Hepatocyte (in vitro differentiated cells): ENCODE measurements at regions not wholly inside any gene's neighbourhood (a gene's known extent, or its start where the extent isn't known, plus 50 kb on each side); places are given as distances from the start of the nearest gene placed in this dataset.

Experiments
- DNase-seq: peaks from one replicate; pipeline ENCODE4 v3.0.0-alpha.2; 2016; ENCODE audit warnings: low spot score
- H2AFZ ChIP-seq: fragments of 200-600 bp; sonication (generic); 2 replicates; pipeline ENCODE4 v1.6.0; 2016; ENCODE audit warnings: antibody characterized with exemption, mild to moderate bottlenecking
- H3K27ac ChIP-seq: fragments of 200-600 bp; sonication (generic); 2 replicates; pipeline ENCODE4 v1.5.1; 2016; ENCODE audit warnings: mild to moderate bottlenecking
- H3K27me3 ChIP-seq: fragments of 200-600 bp; sonication (generic); 2 replicates; pipeline ENCODE4 v1.6.1; 2016
- H3K36me3 ChIP-seq: fragments of 200-600 bp; sonication (generic); replicated peaks from 2 replicates; pipeline ENCODE4 v1.5.1; 2016; ENCODE audit warnings: low read depth; ENCODE audit not compliant: insufficient read depth
- H3K4me1 ChIP-seq: fragments of 200-600 bp; sonication (generic); 2 replicates; pipeline ENCODE4 v1.5.1; 2016; ENCODE audit warnings: mild to moderate bottlenecking, moderate library complexity; ENCODE audit not compliant: insufficient read depth
- H3K4me2 ChIP-seq: fragments of 200-600 bp; sonication (generic); 2 replicates; pipeline ENCODE4 v1.6.0; 2016
- H3K4me3 ChIP-seq: fragments of 200-600 bp; sonication (generic); 2 replicates; pipeline ENCODE4 v1.5.1; 2016; ENCODE audit warnings: mild to moderate bottlenecking
- H3K79me2 ChIP-seq: fragments of 200-600 bp; sonication (generic); 2 replicates; pipeline ENCODE4 v1.6.0; 2017; ENCODE audit warnings: mild to moderate bottlenecking
- H3K9me2 ChIP-seq: fragments of 200-600 bp; sonication (generic); replicated peaks from 2 replicates; pipeline ENCODE4 v1.6.0; 2017; ENCODE audit warnings: mild to moderate bottlenecking; ENCODE audit not compliant: insufficient read depth
- H3K9me3 ChIP-seq: fragments of 200-600 bp; sonication (generic); 2 replicates; pipeline ENCODE4 v1.5.1; 2016; ENCODE audit warnings: low read depth, mild to moderate bottlenecking
- H4K20me1 ChIP-seq: fragments of 200-600 bp; sonication (generic); 2 replicates; pipeline ENCODE4 v1.6.0; 2016; ENCODE audit warnings: mild to moderate bottlenecking; ENCODE audit not compliant: insufficient read depth, poor library complexity, severe bottlenecking
- EZH2 ChIP-seq: fragments of 200-600 bp; sonication (generic); IDR thresholded peaks from 2 replicates; pipeline ENCODE4 v1.6.1; 2016; ENCODE audit warnings: antibody characterized with exemption, mild to moderate bottlenecking, borderline replicate concordance
- EZH2phosphoT487 ChIP-seq: fragments of 200-600 bp; sonication (generic); IDR thresholded peaks from one replicate; pipeline ENCODE4 v1.6.1; 2018; ENCODE audit warnings: antibody characterized with exemption, mild to moderate bottlenecking, low read depth, moderate library complexity; ENCODE audit not compliant: unreplicated experiment, severe bottlenecking
- WGBS: methylation state at CpG from one replicate; pipeline ENCODE4 v1.1.6; 2016; ENCODE audit warnings: low lambda C conversion rate; ENCODE audit errors: missing lambda C conversion rate; 5-methylcytosine and 5-hydroxymethylcytosine counted together
- TF ChIP-seq, protein P1 (sequence below): fragments of 200-600 bp; sonication (generic); IDR thresholded peaks from 2 replicates; pipeline ENCODE4 v1.5.1; 2016; ENCODE audit warnings: antibody characterized with exemption, mild to moderate bottlenecking; ENCODE audit not compliant: poor library complexity

DNA sequence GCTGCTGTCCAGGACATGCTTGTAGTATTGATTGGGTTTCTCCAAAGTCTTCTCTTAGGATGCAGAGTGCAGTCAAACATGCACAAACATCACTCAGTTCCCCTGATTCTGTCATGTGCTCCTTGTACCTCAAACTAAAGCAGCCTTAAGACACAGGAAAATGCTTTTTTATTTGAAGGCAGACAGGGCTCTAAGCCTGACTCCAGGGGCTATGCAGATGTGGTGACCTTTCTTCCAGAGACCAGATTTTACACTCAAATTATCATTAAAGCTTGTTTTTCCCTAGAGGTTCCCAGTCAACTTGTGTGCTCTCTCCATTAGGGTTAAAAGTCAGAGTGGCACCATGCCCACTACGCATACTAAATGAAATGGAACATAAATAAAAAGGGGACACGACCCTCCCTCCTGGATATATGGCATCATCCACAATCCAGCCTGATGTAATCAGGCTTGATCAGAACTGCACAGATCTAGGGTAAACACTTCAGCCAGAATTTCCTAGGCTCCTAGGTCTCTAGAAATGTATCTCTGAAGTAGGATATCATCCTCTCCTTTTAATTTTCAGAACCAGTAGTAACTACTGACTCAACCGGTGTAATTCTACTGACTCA is 771.1 kb downstream of the NR2F1-AS1 start:
- Histone ChIP-seq H3K4me2 (no peak overlapping the region), H3K9me3 (no peaks in the 10 kb centered on the region), H4K20me1 (no peaks in the 10 kb centered on the region), H3K79me2 (no peaks in the 10 kb centered on the region), H3K4me1 (no peaks in the 10 kb centered on the region), H3K36me3 (no peaks in the 10 kb centered on the region), H3K27ac (no peak overlapping the region), H3K9me2 (no peaks in the 10 kb centered on the region), H3K4me3 (no peak overlapping the region), H3K27me3 (no peaks in the 10 kb centered on the region), H2AFZ (no peak overlapping the region)
- 91% methylated on average over 3 of the region's 3 CpGs for WGBS
- DNase-seq: no peak
- TF ChIP-seq EZH2phosphoT487 (no peak), EZH2 (no peak)
- TF ChIP-seq, protein P1, sequence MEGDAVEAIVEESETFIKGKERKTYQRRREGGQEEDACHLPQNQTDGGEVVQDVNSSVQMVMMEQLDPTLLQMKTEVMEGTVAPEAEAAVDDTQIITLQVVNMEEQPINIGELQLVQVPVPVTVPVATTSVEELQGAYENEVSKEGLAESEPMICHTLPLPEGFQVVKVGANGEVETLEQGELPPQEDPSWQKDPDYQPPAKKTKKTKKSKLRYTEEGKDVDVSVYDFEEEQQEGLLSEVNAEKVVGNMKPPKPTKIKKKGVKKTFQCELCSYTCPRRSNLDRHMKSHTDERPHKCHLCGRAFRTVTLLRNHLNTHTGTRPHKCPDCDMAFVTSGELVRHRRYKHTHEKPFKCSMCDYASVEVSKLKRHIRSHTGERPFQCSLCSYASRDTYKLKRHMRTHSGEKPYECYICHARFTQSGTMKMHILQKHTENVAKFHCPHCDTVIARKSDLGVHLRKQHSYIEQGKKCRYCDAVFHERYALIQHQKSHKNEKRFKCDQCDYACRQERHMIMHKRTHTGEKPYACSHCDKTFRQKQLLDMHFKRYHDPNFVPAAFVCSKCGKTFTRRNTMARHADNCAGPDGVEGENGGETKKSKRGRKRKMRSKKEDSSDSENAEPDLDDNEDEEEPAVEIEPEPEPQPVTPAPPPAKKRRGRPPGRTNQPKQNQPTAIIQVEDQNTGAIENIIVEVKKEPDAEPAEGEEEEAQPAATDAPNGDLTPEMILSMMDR: no peak

- Histone ChIP-seq H4K20me1 (no peaks in the 10 kb centered on the region), H3K9me2 (no peaks in the 10 kb centered on the region), H3K4me2 (no peak overlapping the region), H3K36me3 (no peaks in the 10 kb centered on the region), H2AFZ (no peak overlapping the region), H3K27me3 (no peaks in the 10 kb centered on the region), H3K4me3 (no peak overlapping the region), H3K79me2 (no peaks in the 10 kb centered on the region), H3K4me1 (no peaks in the 10 kb centered on the region), H3K27ac (no peak overlapping the region), H3K9me3 (no peaks in the 10 kb centered on the region)
- TF ChIP-seq EZH2phosphoT487 (no peak), EZH2 (no peak)
- TF ChIP-seq, protein P1: no peak
- DNase-seq: no peak
- WGBS: 83% methylated on average over 1 of the region's 1 CpG
Observed at GRCh38 chr5:92808474-92808873, 772.5 kb downstream of the NR2F1-AS1 start.

DNA sequence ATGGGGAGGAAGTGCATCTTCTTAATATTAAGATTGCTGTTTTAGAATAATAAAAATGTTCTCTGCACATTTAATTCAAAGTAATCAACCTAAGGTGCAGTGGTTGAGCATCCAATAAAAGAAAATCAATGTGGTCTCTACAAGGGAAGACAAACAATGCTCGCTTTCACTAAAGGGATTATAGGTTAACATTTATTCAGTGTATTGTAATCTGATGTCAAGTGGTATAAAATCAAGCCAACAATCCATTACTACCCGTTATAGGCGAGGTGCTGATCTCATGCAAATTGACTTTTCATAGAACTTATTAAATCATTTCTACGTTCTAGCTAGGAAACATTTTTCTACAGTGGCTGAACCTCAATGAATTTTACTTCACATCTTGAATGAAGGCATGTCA is 773.9 kb downstream of the NR2F1-AS1 start:
- Histone ChIP-seq H2AFZ (no peak overlapping the region), H3K4me1 (no peaks in the 10 kb centered on the region), H4K20me1 (no peaks in the 10 kb centered on the region), H3K79me2 (no peaks in the 10 kb centered on the region), H3K9me3 (no peaks in the 10 kb centered on the region), H3K9me2 (no peaks in the 10 kb centered on the region), H3K36me3 (no peaks in the 10 kb centered on the region), H3K27me3 (no peaks in the 10 kb centered on the region), H3K4me2 (no peak overlapping the region), H3K27ac (no peak overlapping the region), H3K4me3 (no peak overlapping the region)
- no peak for DNase-seq
- TF ChIP-seq, protein P1: no peak
- TF ChIP-seq EZH2phosphoT487: no peak
- TF ChIP-seq EZH2: no peak
- WGBS: 83% methylated on average over 4 of the region's 4 CpGs

- H3K9me3 ChIP-seq: no peaks in the 10 kb centered on the region
- H3K4me1 ChIP-seq: no peaks in the 10 kb centered on the region
- H3K79me2 ChIP-seq: no peaks in the 10 kb centered on the region
- no peak overlapping the region for H3K4me2 ChIP-seq
- H3K4me3 ChIP-seq: no peak overlapping the region
- no peak for DNase-seq
- no peaks in the 10 kb centered on the region for H3K9me2 ChIP-seq
- H3K36me3 ChIP-seq: no peaks in the 10 kb centered on the region
- H3K27me3 ChIP-seq: no peaks in the 10 kb centered on the region
- H4K20me1 ChIP-seq: no peaks in the 10 kb centered on the region
- H3K27ac ChIP-seq: no peak overlapping the region
- H2AFZ ChIP-seq: no peak overlapping the region
- TF ChIP-seq EZH2phosphoT487 (no peak), EZH2 (no peak)
- TF ChIP-seq, protein P1: no peak
Observed at GRCh38 chr5:92805446-92805845, 775.6 kb downstream of the NR2F1-AS1 start.
